Colonic mucosa (tissue), 4 donors: ENCODE measurements at regions not wholly inside any gene's neighbourhood (a gene's known extent, or its start where the extent isn't known, plus 50 kb on each side); places are given as distances from the start of the nearest gene placed in this dataset.
"Not testable (repeated sequence)": the region's sequence is repeated elsewhere in the genome, so short reads cannot be mapped to it uniquely, and the experiment has no call there.

Source experiments
- DNase-seq: peaks from one replicate; pipeline ENCODE4 v3.0.0-alpha.2; 2020
- H3K27ac ChIP-seq: fragments of 200-600 bp; one replicate; pipeline ENCODE4 v1.8.0; 2021
- H3K27me3 ChIP-seq: fragments of 200-600 bp; one replicate; pipeline ENCODE4 v1.8.0; 2021
- H3K36me3 ChIP-seq: fragments of 200-600 bp; one replicate; pipeline ENCODE4 v1.8.0; 2021
- H3K4me1 ChIP-seq: fragments of 200-600 bp; one replicate; pipeline ENCODE4 v1.8.0; 2021; ENCODE audit warnings: mild to moderate bottlenecking
- H3K4me3 ChIP-seq: fragments of 200-600 bp; one replicate; pipeline ENCODE4 v1.8.0; 2021
- H3K9ac ChIP-seq, 2 donors: one replicate each; pipeline ENCODE4 v1.7.0; 2013; ENCODE audit warnings: control low read depth in 2 of 2, low read depth in 2 of 2, low read length in 2 of 2
- H3K9me3 ChIP-seq: fragments of 200-600 bp; one replicate; pipeline ENCODE4 v1.8.0; 2021
- intact Hi-C: fragments of 100-400 bp; cut with DNase I; formaldehyde crosslinking; loops from one replicate; pipeline ENCODE4 v1.14.1; 2022
- TF ChIP-seq, protein P1 (sequence below): fragments of 200-600 bp; IDR thresholded peaks from one replicate; pipeline ENCODE4 v1.8.0; 2022; ENCODE audit warnings: antibody characterized with exemption, mild to moderate bottlenecking
- donor health status: healthy.
- donor health status: DM: no; HTN: no; CAD: no.
- donor health status: DM: no; HTN: no; CAD: no.

- no peaks in the 10 kb centered on the region for H3K4me1 ChIP-seq
- H3K36me3 ChIP-seq, result no peaks in the 10 kb centered on the region
- TF ChIP-seq, protein P1, sequence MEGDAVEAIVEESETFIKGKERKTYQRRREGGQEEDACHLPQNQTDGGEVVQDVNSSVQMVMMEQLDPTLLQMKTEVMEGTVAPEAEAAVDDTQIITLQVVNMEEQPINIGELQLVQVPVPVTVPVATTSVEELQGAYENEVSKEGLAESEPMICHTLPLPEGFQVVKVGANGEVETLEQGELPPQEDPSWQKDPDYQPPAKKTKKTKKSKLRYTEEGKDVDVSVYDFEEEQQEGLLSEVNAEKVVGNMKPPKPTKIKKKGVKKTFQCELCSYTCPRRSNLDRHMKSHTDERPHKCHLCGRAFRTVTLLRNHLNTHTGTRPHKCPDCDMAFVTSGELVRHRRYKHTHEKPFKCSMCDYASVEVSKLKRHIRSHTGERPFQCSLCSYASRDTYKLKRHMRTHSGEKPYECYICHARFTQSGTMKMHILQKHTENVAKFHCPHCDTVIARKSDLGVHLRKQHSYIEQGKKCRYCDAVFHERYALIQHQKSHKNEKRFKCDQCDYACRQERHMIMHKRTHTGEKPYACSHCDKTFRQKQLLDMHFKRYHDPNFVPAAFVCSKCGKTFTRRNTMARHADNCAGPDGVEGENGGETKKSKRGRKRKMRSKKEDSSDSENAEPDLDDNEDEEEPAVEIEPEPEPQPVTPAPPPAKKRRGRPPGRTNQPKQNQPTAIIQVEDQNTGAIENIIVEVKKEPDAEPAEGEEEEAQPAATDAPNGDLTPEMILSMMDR, result no peak
- no peaks in the 10 kb centered on the region for H3K27me3 ChIP-seq
- H3K9ac ChIP-seq, result no peak overlapping the region
- no peak overlapping the region for H3K4me3 ChIP-seq
- no peaks in the 10 kb centered on the region for H3K9me3 ChIP-seq
- DNase-seq, result no peak
- intact Hi-C loops, result no loop called here
- H3K27ac ChIP-seq, result no peak overlapping the region
Measured at GRCh38 chr12:125549171-125549570, 483.9 kb downstream of the AACS start.

DNA sequence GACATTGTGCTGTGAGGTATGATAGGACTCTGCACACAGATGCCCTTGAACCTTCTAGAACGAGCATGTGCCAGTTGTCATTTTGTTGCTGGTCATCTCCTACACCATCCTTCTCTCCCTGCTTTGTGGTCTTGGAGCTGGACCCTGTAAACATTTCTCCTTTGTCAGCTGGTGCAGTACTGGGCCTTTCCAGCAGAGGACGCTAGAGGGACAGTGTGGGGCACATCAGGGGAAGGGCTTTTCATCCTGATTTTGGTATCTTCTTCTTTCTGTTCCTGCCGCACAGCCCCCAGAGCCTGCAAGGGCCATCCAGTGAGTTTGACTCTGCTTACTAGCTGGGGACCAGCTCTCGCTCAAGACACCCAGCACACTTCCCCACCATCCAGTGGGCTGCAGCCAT lies 484.6 kb downstream of the AACS start:
- H3K4me1 ChIP-seq, result no peaks in the 10 kb centered on the region
- intact Hi-C loops, result no loop called here
- no peaks in the 10 kb centered on the region for H3K9me3 ChIP-seq
- H3K9ac ChIP-seq, result no peak overlapping the region
- H3K27ac ChIP-seq, result no peak overlapping the region
- H3K36me3 ChIP-seq, result no peaks in the 10 kb centered on the region
- TF ChIP-seq, protein P1, result no peak
- H3K4me3 ChIP-seq, result no peak overlapping the region
- H3K27me3 ChIP-seq, result no peaks in the 10 kb centered on the region
- no peak for DNase-seq

- DNase-seq, result no peak
- intact Hi-C loops, result no loop called here
- no peaks in the 10 kb centered on the region for H3K36me3 ChIP-seq
- H3K27me3 ChIP-seq, result no peaks in the 10 kb centered on the region
- H3K9me3 ChIP-seq, result no peaks in the 10 kb centered on the region
- TF ChIP-seq, protein P1, result no peak
- no peak overlapping the region for H3K4me3 ChIP-seq
- H3K4me1 ChIP-seq, result no peaks in the 10 kb centered on the region
- no peak overlapping the region for H3K27ac ChIP-seq
- H3K9ac ChIP-seq, result no peak overlapping the region
Measured at GRCh38 chr12:125552295-125552694, 487.1 kb downstream of the AACS start.

- H3K27me3 ChIP-seq, intact Hi-C loops, H3K9me3 ChIP-seq, H3K36me3 ChIP-seq, H3K9ac ChIP-seq, DNase-seq, H3K4me3 ChIP-seq, H3K4me1 ChIP-seq, H3K27ac ChIP-seq: not testable (repeated sequence)
Measured at GRCh38 chr12:125561008-125561407, 495.8 kb downstream of the AACS start.

- DNase-seq, result no peak
- no peaks in the 10 kb centered on the region for H3K36me3 ChIP-seq
- no peaks in the 10 kb centered on the region for H3K27me3 ChIP-seq
- intact Hi-C loops, result no loop called here
- TF ChIP-seq, protein P1, result no peak
- no peak overlapping the region for H3K4me3 ChIP-seq
- H3K9ac ChIP-seq, result no peak overlapping the region
- no peak overlapping the region for H3K27ac ChIP-seq
- H3K4me1 ChIP-seq, result no peaks in the 10 kb centered on the region
- H3K9me3 ChIP-seq, result no peaks in the 10 kb centered on the region
Measured at GRCh38 chr12:125564753-125565152, 499.5 kb downstream of the AACS start.

GRCh38 chr12:125567581-125567980 lies 502.3 kb downstream of the AACS start:
- Histone ChIP-seq H3K27me3 (no peaks in the 10 kb centered on the region), H3K27ac (no peak overlapping the region), H3K4me1 (no peaks in the 10 kb centered on the region), H3K9me3 (no peaks in the 10 kb centered on the region), H3K36me3 (no peaks in the 10 kb centered on the region), H3K9ac (no peak overlapping the region), H3K4me3 (no peak overlapping the region)
- intact Hi-C loops, result no loop called here
- DNase-seq, result no peak
- TF ChIP-seq, protein P1, result no peak
